IPS-20b (cell line): ENCODE measurements at regions not wholly inside any gene's neighbourhood (a gene's known extent, or its start where the extent isn't known, plus 50 kb on each side); places are given as distances from the start of the nearest gene placed in this dataset.

ENCODE experiments used
- H3K27ac ChIP-seq: one replicate; pipeline ENCODE4 v1.5.1; 2013; ENCODE audit warnings: low read length
- H3K27me3 ChIP-seq: 2 replicates; pipeline ENCODE4 v1.6.1; 2013; ENCODE audit warnings: mild to moderate bottlenecking, low read length, inconsistent platforms; ENCODE audit not compliant: insufficient read depth
- H3K36me3 ChIP-seq: 2 replicates; pipeline ENCODE4 v1.6.1; 2013; ENCODE audit warnings: low read depth, mild to moderate bottlenecking, inconsistent platforms, low read length, moderate library complexity; ENCODE audit not compliant: insufficient read depth
- H3K4me1 ChIP-seq: 2 replicates; pipeline ENCODE4 v1.6.1; 2013; ENCODE audit warnings: mild to moderate bottlenecking, control low read depth, inconsistent platforms, low read length, moderate library complexity; ENCODE audit not compliant: insufficient read depth
- H3K4me3 ChIP-seq: 2 replicates; pipeline ENCODE4 v1.5.1; 2013; ENCODE audit warnings: mild to moderate bottlenecking, low read length, inconsistent platforms
- H3K9ac ChIP-seq: 2 replicates; pipeline ENCODE4 v1.6.1; 2013; ENCODE audit warnings: low read depth, mild to moderate bottlenecking, inconsistent platforms, low read length, moderate library complexity
- H3K9me3 ChIP-seq: 2 replicates; pipeline ENCODE4 v1.6.1; 2013; ENCODE audit warnings: mild to moderate bottlenecking, low read depth, low read length, inconsistent platforms; ENCODE audit not compliant: insufficient read depth

DNA sequence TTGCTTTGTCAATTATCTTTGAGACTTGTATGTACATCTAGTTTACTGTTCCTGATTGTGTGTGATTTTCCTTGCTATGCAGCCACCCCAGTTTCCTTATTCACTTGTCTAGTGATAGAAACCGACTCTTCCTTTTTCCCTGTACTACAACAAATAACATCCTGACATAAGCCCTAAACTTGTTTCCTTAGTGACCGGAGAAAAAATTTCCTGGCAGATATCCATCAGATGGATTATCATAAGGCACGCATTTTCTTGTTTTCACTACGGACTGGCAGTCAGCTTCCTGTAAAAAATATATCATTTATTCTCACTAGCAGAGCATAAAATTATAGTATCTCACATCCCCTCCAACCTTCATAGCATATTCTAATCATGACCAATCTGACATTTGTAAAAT, 410.7 kb downstream of the CENPC start:
- no peak overlapping the region for H3K27ac ChIP-seq
- H3K27me3 ChIP-seq: no peaks in the 10 kb centered on the region
- H3K9ac ChIP-seq: no peak overlapping the region
- no peaks in the 10 kb centered on the region for H3K36me3 ChIP-seq
- H3K9me3 ChIP-seq: no peaks in the 10 kb centered on the region
- no peak overlapping the region for H3K4me3 ChIP-seq
- H3K4me1 ChIP-seq: no peaks in the 10 kb centered on the region

DNA sequence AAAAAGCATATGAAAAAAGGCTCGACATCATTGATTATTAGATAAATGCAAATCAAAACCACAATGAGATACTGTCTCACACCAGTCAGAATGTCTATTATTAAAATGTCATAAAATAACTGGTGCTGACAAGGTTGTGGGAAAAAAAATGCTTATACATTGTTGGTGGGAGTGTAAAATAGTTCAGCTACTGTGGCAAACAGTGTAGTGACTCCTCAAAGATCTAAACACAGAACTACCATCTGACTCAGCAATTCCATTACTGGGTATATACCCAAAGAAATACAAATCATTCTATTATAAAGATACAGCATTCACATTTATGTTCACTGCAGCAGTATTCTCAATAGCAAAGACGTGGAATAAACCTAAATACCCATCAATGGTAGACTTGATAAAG, 412.1 kb downstream of the CENPC start:
- Histone ChIP-seq H3K9ac (no peak overlapping the region), H3K27me3 (no peaks in the 10 kb centered on the region), H3K36me3 (no peaks in the 10 kb centered on the region), H3K27ac (no peak overlapping the region), H3K4me1 (no peaks in the 10 kb centered on the region), H3K9me3 (no peaks in the 10 kb centered on the region), H3K4me3 (no peak overlapping the region)

DNA sequence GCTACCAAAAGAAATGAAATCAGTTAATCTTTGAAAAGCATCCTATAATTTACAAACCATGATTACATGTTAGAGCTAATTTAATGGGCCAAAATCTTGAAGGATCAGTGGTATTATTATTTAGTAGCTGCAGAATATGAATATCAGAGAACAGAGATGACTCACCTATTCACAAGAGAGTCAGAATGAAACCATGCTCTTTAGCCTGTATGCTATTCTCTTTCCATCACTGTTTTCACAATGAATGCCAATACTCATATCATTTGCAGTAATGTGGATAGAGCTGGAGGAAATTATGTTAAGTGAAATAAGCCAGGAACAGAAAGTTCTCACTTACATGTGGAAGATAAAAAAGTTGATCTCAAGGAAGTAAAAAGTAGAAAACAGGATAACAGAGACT, 414.1 kb downstream of the CENPC start:
- no peak overlapping the region for H3K4me3 ChIP-seq
- H3K9me3 ChIP-seq: no peaks in the 10 kb centered on the region
- no peaks in the 10 kb centered on the region for H3K27me3 ChIP-seq
- no peak overlapping the region for H3K27ac ChIP-seq
- H3K36me3 ChIP-seq: no peaks in the 10 kb centered on the region
- H3K9ac ChIP-seq: no peak overlapping the region
- no peaks in the 10 kb centered on the region for H3K4me1 ChIP-seq

DNA sequence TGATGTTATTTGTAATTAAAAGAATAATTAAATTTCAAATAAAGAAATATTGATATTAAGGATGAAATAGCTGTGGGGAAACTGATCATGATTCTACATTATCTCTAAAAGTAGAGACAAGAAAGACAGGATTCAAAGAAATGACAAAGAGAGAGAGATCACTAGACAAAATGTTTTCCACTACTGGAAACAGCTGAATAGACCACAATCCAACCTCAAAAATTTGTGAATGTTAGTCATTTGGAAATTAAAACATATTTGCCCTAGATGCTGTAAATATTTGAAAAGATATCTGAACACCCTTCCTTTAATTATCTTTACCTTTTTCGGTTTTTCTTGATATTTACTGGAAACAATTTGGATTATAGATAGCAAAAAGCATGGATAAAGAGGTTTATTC, 414.9 kb downstream of the CENPC start:
- Histone ChIP-seq H3K4me3 (no peak overlapping the region), H3K9ac (no peak overlapping the region), H3K27ac (no peak overlapping the region)

DNA sequence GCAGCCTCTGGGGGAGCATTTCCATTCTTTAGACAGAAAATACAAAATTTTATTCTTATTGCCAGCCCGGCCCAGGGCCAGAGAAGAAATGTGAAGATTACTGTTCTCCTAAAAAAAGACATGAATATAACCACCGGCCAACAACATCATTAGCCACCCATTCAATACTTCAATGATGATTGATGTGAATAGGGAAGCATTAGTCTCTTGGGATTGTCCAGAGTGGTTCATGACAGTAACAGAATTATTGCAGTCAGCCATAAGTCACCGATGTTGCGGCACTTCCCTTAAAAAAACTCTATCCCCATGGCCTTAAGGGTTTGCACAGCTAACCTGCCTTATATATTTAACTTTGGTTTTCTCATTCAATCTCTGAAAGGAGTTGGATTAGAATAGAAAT, 418.7 kb downstream of the CENPC start:
- Histone ChIP-seq H3K4me3 (no peak overlapping the region), H3K9me3 (no peaks in the 10 kb centered on the region), H3K4me1 (no peaks in the 10 kb centered on the region), H3K27ac (no peak overlapping the region), H3K27me3 (no peaks in the 10 kb centered on the region), H3K9ac (no peak overlapping the region), H3K36me3 (no peaks in the 10 kb centered on the region)

More for the DNA sequence above, 414.9 kb downstream of the CENPC start:
- no peaks in the 10 kb centered on the region for H3K4me1 ChIP-seq
- no peaks in the 10 kb centered on the region for H3K9me3 ChIP-seq
- H3K36me3 ChIP-seq: no peaks in the 10 kb centered on the region
- no peaks in the 10 kb centered on the region for H3K27me3 ChIP-seq

DNA sequence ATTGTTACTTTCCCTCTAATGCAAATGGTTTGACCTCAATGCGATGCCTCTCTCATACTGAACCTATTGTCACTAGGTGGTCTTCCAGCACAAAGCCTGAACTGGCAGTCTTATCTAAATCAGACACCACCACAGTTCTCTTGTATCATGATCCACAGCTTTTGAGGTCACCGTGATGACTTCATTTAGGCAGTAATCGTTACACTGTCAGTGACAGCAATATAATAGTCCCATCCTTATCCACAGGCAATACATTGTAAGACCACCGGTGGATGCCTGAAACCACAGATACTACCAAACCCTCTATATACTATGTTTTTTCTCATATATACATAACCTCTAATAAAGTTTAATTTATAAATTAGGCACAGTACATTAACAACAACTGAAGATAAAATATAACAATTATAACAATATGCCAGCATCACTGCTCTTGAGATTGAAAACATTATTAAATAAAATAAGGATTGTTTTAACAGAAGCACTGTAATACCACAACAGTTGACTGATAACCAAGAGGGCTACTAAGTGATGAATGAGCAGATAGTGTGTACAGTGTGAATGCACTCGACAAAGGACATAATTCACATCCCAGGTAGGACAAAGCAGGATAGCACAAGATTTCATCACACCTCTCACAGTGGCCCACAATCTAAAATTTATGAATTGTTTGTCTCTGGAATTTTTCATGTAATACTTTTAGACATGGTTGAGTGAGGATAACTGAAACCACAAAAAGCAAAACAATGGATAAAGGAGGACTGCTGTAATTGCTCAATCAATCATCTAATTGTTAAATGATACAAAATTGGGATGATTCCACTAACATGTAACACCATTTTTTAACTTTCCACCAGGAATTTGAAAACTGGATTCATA, 419.4 kb downstream of the CENPC start:
- Histone ChIP-seq H3K36me3 (no peaks in the 10 kb centered on the region), H3K27me3 (no peaks in the 10 kb centered on the region), H3K27ac (no peak overlapping the region), H3K4me3 (no peak overlapping the region), H3K9ac (no peak overlapping the region), H3K4me1 (no peaks in the 10 kb centered on the region), H3K9me3 (no peaks in the 10 kb centered on the region)

DNA sequence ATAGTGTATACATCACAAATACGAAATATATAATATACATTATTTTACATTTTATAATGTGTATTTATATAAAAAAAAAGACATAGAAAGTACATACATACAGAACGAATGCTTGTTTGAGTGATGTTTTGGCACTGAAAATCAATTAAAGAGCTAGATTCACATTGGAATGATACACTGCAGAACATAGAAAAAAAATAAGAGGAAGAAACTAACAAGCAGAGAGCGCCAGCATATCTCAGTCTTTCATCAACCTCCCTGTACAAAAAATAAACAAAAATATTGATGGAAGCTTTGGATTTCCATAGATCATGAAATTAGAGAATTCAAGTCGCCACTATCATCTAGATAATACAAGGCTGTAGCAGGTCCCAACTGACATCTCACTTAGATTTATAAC, 420.6 kb downstream of the CENPC start:
- no peaks in the 10 kb centered on the region for H3K36me3 ChIP-seq
- H3K4me1 ChIP-seq: no peaks in the 10 kb centered on the region
- no peak overlapping the region for H3K4me3 ChIP-seq
- H3K27ac ChIP-seq: no peak overlapping the region
- H3K9ac ChIP-seq: no peak overlapping the region
- H3K9me3 ChIP-seq: no peaks in the 10 kb centered on the region
- H3K27me3 ChIP-seq: no peaks in the 10 kb centered on the region

DNA sequence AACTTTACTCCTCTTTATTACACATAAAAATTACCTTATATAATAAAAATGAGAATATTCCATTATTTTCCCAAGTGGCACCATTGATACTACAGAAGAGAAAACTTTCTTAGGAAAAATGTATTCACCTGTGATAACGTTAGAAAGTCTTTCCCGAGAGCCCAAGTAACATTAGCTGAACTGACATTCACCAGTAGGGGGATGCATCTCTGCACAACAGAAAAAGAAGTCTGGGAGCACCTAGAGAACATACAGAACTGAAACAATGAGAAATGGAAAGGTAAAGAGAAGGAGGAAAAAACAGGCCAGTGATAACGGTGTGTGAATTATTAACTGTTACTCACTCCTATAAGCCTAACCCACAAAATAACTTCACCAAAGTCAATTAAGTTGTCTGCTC, 423.3 kb downstream of the CENPC start:
- no peaks in the 10 kb centered on the region for H3K4me1 ChIP-seq
- no peaks in the 10 kb centered on the region for H3K9me3 ChIP-seq
- H3K9ac ChIP-seq: no peak overlapping the region
- H3K27me3 ChIP-seq: no peaks in the 10 kb centered on the region
- no peaks in the 10 kb centered on the region for H3K36me3 ChIP-seq
- no peak overlapping the region for H3K4me3 ChIP-seq
- H3K27ac ChIP-seq: no peak overlapping the region

DNA sequence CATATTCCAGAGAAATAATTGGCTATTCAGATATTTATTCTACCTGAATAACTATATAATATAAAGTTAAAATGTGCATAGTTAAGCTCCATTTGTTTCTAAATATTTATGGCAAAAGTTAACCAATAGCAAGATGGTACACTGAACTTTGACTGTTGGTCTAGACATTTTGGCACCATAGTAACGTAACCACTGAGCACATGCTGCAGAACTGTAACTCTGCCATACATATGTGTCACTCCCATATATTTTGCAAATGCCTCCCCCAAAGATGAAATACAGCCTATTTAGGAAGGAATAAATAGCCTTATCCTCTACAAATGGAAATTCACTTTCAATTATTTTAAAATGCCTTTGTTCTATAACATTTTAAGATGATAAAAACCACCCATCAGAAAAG, 424.9 kb downstream of the CENPC start:
- H3K27ac ChIP-seq: no peak overlapping the region
- no peak overlapping the region for H3K9ac ChIP-seq
- no peaks in the 10 kb centered on the region for H3K4me1 ChIP-seq
- H3K36me3 ChIP-seq: no peaks in the 10 kb centered on the region
- H3K9me3 ChIP-seq: no peaks in the 10 kb centered on the region
- no peak overlapping the region for H3K4me3 ChIP-seq
- H3K27me3 ChIP-seq: no peaks in the 10 kb centered on the region

DNA sequence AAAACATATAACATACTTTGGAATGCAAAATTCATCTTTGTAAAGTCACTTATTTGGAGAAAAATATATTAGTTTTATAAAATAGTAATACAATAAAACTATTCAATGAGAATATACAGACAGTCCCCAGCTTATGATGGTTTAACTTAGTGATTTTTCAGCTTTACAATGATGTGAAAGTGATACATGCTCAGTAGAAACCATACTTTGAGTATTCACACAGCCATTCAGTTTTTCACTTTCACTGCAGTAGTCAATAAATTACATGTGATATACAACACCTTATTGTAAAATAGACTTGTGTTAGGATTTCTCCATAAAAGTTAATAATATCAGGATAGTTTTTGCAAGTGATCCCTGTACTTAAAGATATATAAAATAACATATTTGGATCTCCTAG, 436.0 kb downstream of the CENPC start:
- H3K27me3 ChIP-seq: no peaks in the 10 kb centered on the region
- no peaks in the 10 kb centered on the region for H3K36me3 ChIP-seq
- no peaks in the 10 kb centered on the region for H3K9me3 ChIP-seq
- no peak overlapping the region for H3K9ac ChIP-seq
- no peak overlapping the region for H3K27ac ChIP-seq
- no peaks in the 10 kb centered on the region for H3K4me1 ChIP-seq
- no peak overlapping the region for H3K4me3 ChIP-seq

DNA sequence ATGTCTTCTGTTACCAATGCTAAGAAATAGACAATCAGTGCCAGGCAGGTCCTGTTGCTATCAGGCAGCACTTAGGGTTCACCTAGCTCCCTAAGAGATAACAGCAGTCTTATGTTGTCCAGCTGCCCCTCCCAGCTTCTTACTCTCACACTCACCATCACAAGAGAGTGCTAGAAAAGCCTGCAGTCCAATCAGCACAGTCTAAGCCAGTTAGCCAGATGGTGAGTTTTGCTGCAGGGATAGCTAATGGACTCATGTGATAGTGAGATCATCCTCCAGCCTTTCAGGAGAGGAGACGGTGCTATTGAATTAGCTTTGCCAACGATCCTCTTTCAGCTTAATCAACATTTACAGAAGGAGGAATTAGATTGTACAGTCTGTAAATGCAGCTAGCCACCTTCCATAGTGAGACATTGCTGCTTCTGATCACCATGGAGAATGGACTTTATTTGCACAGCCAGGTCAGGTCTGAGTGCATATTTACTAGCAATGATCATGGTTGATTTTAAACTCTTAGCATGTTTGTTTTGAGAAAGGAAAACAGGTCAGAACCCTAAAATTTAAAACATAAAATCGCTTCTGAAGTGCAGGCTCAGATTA, 438.3 kb downstream of the CENPC start:
- Histone ChIP-seq H3K27me3 (no peaks in the 10 kb centered on the region), H3K36me3 (no peaks in the 10 kb centered on the region), H3K9ac (no peak overlapping the region), H3K4me3 (no peak overlapping the region), H3K9me3 (no peaks in the 10 kb centered on the region), H3K4me1 (no peaks in the 10 kb centered on the region), H3K27ac (no peak overlapping the region)

DNA sequence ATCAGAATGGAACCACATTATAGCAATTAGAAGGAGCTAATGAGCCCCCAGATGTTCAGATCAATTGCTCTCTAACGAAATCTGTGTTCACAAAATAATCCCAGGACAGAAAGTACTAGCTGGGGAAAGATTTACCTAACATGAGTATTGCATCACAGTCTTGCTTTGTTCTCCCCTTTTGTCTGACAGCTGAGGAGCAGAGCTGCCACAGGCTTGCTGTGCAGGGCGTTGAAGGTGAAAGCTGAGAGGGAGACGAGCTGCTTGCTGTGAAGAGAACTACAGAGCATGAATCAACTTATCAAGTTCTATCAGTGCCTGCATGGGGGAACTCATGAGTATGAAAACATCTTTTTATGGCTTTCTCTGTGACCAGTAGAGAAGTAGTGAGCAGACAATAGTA, 441.2 kb downstream of the CENPC start:
- H3K36me3 ChIP-seq: no peaks in the 10 kb centered on the region
- no peaks in the 10 kb centered on the region for H3K27me3 ChIP-seq
- no peaks in the 10 kb centered on the region for H3K4me1 ChIP-seq
- no peaks in the 10 kb centered on the region for H3K9me3 ChIP-seq
- H3K27ac ChIP-seq: no peak overlapping the region
- H3K4me3 ChIP-seq: no peak overlapping the region
- no peak overlapping the region for H3K9ac ChIP-seq
